HG03469 (cell line): ENCODE measurements at regions not wholly inside any gene's neighbourhood (a gene's known extent, or its start where the extent isn't known, plus 50 kb on each side); places are given as distances from the start of the nearest gene placed in this dataset.

Experiments used
- ATAC-seq: cut with Tn5 transposase; IDR thresholded peaks from one replicate; pipeline ENCODE4 v1.9.1; 2021; ENCODE audit warnings: mild to moderate bottlenecking, moderate library complexity, moderate number of reproducible peaks; ENCODE audit not compliant: unreplicated experiment

GRCh38 chr14:71525663-71526221, 406.5 kb upstream of the RGS6 start:
- no peak for ATAC-seq

DNA sequence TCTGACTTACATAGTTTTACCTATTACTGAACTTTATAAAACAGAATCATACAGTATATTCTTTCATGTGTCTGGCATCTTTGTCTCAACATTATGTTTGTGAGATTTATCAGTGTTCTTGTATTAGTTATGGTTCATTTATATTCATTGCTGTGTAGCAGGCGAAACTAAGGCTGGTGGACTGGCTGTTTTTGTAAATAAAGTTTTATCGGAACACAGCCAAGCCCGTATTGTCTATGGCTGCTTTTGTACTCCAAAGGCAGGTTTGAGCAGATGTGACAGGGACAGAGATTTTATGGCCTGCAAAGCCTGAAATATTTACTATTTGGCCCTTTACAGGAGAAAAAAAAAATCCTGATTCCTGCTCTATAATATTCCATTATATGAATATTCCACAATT, 405.8 kb upstream of the RGS6 start:
- ATAC-seq: no peak

DNA sequence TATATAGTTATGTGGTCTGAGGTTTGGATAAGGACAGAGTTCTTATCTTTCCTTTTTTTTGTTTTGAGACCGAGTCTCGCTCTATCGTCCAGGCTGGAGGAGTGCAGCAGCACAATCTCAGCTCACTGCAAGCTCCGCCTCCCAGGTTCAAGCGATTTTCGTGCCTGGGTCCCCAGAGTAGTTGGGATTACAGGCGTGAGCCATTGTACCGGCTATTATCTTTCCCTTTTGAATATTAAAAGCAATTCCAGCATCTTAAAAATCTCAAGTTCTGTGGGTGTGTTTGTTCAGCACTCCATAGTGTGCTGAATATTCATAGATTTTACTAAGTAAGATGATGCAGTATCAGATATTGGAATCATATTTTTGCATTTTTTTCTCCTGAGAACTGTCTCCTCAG, 404.4 kb upstream of the RGS6 start:
- ATAC-seq: no peak

DNA sequence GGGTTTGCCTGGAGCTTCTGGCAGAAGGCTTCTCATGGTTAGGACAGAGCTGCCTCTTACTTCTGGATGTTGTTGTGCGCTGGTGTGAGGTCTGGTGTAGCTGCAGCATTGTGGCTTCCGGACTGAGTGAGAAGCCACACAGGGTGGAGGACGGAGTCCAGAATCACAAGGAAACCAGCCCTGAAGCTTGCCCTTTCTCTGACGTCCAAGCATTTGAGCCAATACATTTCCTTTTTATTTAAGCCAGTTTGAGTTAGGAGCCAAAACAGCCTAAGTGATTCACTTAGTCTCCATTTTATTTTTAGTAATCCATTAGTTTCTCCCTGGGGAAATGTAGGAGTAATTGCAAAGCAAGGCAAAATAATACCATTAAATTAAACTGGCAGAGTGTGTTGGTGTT, 402.4 kb upstream of the RGS6 start:
- ATAC-seq: no peak

DNA sequence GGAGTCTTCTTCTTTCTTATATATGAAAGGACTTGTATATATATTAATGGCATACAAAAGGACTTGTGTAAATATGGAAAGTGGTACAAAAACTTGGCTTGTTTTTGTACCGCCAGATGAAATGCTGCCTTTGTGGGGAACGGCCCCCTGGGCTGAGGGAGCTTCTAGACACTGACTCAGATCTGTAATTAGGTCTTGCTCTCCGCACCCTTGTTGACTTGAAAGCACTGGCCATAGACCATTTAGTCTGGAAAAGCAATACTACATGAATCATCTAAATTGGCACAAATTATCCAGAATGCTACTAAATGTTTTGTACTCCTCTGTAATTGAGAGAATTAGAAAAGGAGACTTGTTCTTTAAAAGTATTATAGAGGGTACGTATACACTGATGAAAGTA, 399.9 kb upstream of the RGS6 start:
- no peak for ATAC-seq

- no peak for ATAC-seq
These were observed 399.4 kb upstream of the RGS6 start for GRCh38 chr14:71532790-71533189.

GRCh38 chr14:71533390-71533789, 398.8 kb upstream of the RGS6 start:
- no peak for ATAC-seq

DNA sequence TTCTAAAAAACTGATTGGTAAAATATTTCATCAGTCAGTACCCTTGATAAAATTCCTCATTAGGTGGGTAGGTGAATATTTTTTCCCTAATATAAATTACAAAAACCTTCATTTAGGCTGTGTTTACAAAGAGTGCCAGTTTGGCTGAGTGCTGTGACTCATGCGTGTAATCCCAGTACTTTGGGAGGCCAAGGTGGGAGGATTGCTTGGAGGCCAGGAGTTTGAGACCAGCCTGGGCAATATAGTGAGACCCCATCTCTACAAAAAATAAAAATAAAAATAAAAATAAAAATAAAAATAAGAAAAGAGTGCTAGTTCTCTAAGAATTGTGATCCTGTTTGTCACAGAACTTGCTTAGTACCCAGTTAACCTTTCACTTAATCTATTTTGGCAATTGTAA, 398.4 kb upstream of the RGS6 start:
- ATAC-seq: no peak

DNA sequence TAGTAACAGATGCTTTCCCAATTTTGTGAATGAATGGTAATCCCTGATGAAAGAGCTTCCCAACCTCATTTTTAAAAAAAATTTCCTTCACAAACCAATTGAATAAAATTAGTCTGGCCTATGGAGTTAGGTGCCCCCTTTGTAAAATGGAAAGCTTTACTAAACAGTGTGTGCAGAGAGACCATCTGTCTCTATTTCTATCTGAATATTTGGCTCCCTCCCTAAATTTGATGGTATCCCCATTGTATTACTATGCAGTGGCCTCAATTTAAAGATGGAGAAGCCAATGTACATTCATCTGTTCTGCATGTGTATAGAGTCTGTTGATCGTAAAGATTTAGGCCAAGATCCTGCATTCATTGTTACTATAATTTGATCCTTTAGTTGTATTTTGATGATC, 397.7 kb upstream of the RGS6 start:
- no peak for ATAC-seq

DNA sequence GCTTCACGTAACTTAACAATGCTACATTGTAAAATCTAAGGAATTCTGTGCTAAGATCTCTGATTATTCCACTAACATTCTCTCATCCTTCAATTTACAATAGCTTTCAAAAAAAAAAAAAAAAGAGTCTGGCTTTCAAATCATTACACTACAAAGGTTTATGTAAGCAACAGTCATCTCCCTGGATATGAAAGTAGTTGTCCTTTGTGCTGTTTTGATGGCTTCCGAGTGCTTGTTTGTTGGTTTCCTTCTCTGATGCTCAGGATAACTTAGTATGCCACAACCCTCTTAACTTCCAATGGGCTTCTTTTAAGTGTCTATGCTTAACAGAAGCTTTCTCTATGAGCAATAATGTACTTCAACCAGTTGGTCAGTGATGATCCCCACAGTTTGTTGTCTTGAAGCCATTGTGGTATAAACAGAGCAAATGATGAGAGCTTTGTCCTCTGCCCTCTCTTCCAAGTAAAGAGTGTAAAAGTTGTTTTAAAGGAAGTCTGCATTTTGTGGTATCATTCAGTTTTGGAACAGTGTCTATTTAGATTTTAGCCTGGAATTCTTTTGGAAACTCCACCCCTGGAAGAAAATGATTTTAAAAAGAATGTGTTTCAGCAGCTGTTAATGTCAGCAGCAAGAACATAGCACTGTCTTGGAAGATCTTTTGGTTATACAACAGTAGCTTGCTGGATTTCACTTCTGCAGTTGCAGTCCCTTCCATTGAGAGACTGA, 396.1 kb upstream of the RGS6 start:
- no peak for ATAC-seq

DNA sequence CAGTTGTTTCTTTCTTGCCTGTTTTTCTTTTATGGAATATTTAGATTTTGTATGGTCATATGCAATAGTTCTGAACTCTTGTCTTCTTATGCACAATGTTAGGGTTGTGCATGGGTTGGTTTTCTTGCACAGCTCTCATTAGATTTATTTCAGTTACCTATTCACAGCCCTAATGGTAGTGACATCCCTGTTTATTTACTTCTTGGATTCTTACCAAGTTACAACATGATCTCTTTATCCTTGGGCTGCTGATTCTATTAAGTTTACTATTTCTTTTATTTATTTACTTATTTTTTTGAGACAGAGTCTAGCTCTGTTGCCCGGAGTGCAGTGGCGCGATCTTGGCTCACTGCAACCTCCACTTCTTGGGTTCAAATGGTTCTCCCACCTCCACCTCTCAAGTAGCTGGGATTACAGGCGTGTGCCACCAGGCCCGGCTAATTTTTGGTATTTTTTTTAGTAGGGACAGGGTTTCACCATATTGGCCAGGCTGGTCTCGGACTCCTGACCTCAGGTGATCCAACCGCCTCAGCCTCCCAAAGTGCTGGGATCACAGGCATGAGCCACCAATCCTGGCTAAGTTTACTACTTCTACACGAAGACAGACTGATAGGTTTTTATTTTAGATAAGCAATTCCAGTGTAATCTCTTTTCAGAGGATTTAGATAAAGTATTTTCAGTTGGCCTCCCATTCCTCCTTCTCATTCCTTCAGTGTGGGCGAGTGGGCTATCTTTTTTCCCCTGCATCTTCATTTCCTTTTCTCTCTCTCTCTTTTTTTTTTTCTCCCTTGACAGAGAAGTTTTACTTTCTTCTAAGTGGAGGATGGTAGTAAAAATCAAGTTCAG, 395.1 kb upstream of the RGS6 start:
- ATAC-seq: no peak

- ATAC-seq: no peak
These were observed 393.9 kb upstream of the RGS6 start for GRCh38 chr14:71538288-71538687.

GRCh38 chr14:71538938-71539649, 393.1 kb upstream of the RGS6 start:
- no peak for ATAC-seq

DNA sequence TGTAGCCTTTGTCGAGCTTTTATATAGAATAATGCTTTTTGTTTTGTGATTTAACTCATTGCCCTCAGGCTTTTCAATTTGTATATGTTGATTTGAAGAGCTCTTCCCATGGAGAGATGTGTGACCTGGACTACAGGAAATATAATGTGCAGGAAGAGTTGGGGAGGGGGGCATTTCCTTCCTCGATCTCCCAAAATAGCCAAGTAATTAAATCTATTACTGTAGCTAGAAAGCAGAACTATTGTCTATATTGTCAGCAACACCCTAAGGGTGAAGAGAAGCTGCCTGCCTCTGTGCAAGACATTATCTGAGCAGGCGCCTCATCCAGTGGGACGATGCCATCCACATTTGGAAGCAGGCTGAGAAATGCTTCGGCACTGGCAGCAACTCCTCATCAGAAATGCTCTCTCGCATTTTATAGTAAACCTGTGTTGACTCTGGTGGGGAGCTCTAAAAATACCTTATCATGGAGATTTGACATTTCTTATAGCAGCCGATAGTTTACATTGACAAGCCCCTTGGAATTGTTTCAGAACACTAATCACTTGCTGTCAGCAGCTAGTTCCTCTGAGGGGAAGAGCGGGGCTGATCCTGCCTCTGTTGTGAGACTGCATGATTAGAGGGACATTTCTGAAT, 392.5 kb upstream of the RGS6 start:
- ATAC-seq: no peak

DNA sequence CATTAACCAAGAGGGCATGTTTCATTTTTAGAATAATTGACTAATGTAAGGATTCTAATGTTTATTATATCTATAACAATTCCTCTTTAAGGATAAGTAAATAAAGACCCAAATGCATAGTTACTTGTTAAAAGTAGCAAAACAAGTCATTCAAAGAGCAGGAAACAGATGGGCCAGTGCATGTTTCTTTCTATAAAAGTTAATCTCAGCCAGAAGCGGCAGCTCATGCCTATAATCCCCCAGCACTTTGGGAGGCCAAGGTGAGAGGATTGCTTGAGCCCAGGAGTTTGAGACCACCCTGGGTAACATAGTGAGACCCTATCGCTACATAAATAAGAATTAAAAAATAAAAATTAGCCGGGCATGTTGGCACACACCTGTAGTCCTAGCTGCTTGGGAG, 391.0 kb upstream of the RGS6 start:
- no peak for ATAC-seq

DNA sequence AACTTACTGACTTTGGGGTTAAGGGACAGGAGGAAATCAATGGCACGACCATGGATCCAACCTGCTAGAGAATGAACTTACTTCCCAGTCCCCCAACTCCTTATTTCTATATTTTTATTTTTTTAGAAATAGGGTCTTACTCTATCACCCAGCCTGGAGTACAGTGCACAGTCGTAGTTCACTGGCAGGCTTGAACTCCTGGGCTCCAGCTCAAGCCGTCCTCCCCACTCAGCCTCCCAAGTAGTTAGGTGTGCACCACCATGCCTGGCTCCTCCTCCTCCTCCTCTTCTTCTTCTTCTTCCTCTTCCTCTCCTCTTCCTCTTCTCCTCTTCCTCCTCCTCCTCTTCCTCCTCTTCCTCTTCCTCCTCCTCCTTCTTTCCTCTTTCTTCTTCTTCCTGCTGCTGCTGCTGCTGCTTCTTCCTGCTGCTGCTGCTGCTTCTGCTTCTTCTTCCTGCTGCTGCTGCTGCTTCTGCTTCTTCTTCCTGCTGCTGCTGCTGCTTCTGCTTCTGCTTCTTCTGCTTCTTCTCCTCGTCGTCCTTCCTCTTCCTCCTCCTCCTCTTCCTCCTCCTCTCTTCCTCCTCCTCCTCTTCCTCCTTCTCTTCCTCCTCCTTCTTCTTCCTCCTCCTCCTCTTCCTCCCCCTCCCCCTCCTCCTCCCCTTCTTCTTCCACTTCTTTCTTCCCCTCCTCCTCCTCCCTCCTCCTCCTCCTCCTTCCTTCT, 390.1 kb upstream of the RGS6 start:
- ATAC-seq: no peak

DNA sequence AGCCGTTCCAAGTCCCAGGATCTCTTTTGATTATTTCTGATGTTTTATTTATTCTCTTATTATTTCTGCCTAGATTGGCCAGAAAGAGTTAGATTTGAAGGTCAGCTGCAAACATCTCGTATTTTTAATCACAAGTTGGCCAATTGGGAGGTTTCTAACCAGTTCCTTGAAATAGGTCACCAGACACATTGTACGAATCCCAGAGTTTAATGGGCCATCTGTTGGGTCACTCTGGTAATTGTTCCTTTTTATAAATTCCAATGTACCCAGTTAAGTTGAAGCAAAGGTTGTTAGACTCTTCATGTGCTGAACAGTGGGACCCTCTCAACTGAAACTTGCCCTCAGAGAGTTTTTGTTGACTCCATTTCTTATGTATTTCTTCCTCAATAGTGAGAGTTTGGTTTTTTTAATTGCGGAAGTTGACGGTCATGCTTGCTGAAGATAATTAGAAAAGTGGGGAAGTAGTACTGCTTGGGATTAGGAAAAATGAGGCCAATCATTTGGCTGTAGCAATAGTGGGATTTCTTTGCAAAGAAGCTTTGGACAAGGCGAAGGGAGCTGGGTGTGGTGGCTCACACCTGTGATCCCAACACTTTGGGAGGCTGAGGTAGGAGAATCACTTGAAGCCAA, 382.7 kb upstream of the RGS6 start:
- no peak for ATAC-seq

GRCh38 chr14:71550367-71550766, 381.9 kb upstream of the RGS6 start:
- ATAC-seq: no peak

- ATAC-seq: no peak
These were observed 380.8 kb upstream of the RGS6 start for GRCh38 chr14:71551291-71551950.
